Heart left ventricle (tissue), 16 donors: ENCODE measurements at regions not wholly inside any gene's neighbourhood (a gene's known extent, or its start where the extent isn't known, plus 50 kb on each side); places are given as distances from the start of the nearest gene placed in this dataset.

Source experiments
- ATAC-seq, 4 donors: fragments of 200-7000 bp; cut with Tn5 transposase; one replicate each; pipeline ENCODE4 v1.9.1; 2020 to 2022; ENCODE audit warnings: moderate library complexity in 4 of 4, mild to moderate bottlenecking in 3 of 4, moderate number of reproducible peaks in 1 of 4
- DNase-seq, 5 donors: peaks; one replicate each; pipeline ENCODE4 v3.0.0-alpha.2; 2020
- H3K27ac ChIP-seq, 12 donors: fragments of 200-600 bp; sonication (generic) in 4 of 12; one replicate each; pipeline versions ENCODE4 v1.5.0 to v1.8.0; 2016 to 2022; ENCODE audit warnings: mild to moderate bottlenecking in 2 of 12
- H3K27me3 ChIP-seq, 9 donors: fragments of 200-600 bp; sonication (generic) in 2 of 9; one replicate each; pipeline versions ENCODE4 v1.5.1 to v1.8.0; 2016 to 2022; ENCODE audit warnings: mild to moderate bottlenecking in 3 of 9
- H3K36me3 ChIP-seq, 9 donors: fragments of 200-600 bp; sonication (generic) in 2 of 9; one replicate each; pipeline versions ENCODE4 v1.5.0 to v1.8.0; 2018 to 2022; ENCODE audit warnings: mild to moderate bottlenecking in 2 of 9
- H3K4me1 ChIP-seq, 12 donors: fragments of 200-600 bp; sonication (generic) in 4 of 12; one replicate each; pipeline versions ENCODE4 v1.5.0 to v1.8.0; 2016 to 2022; ENCODE audit warnings: mild to moderate bottlenecking in 3 of 12
- H3K4me3 ChIP-seq, 12 donors: fragments of 200-600 bp; sonication (generic) in 4 of 12; one replicate each; pipeline versions ENCODE4 v1.5.0 to v1.8.0; 2017 to 2022; ENCODE audit warnings: mild to moderate bottlenecking in 9 of 12, moderate library complexity in 4 of 12
- H3K9me3 ChIP-seq, 12 donors: fragments of 200-600 bp; sonication (generic) in 4 of 12; one replicate each; pipeline versions ENCODE4 v1.5.0 to v1.8.0; 2016 to 2022; ENCODE audit warnings: mild to moderate bottlenecking in 1 of 12
- CTCF ChIP-seq, 12 donors: fragments of 200-600 bp; sonication (generic) in 4 of 12; IDR thresholded peaks; one replicate each; pipeline versions ENCODE4 v1.5.0 to v1.8.0; 2018 to 2022; ENCODE audit warnings: antibody characterized with exemption in 12 of 12, mild to moderate bottlenecking in 5 of 12
- POLR2A ChIP-seq, 2 donors: fragments of 450-650 bp; IDR thresholded peaks; one replicate each; pipeline ENCODE4 v1.6.1; 2017; ENCODE audit warnings: antibody characterized with exemption in 2 of 2, mild to moderate bottlenecking in 2 of 2, moderate library complexity in 2 of 2
- whole genome bisulfite sequencing, 4 donors: extraction: QIAGEN DNeasy Blood & Tissue Kit in 2 of 4; methylation state at CpG; one replicate each; pipeline versions ENCODE4 v1.1.5 to v1.1.7; 2013 to 2018; 5-methylcytosine and 5-hydroxymethylcytosine counted together
- intact Hi-C, 10 donors: fragments of 100-400 bp; cut with DNase I; formaldehyde crosslinking; loops; one replicate each; pipeline versions ENCODE4 v1.11.1 to v1.14.2; 2022
- donor health status: ischemic (EF 13 %, LVEDD 7.1; RV severe dilation, severe dysfunction).
- donor health status: healthy with polysubstance abuse.
- donor health status: DM: no; HTN: yes; CAD: no.
- donor health status: DM: no; HTN: no; CAD: no.
- donor health status: ischemic (EF 25% LVEDD 6.9; RV normal size, moderate dysfunction).
- donor health status: ischemic (EF 25% LVEDD 5.7; RV mildly dilated, moderate dysfunction).
- donor health status: healthy.
- donor health status: DM: yes; HTN: yes; CAD: no.
- donor health status: ischemic (EF 35%, LVEDD 5.7; RV mildly dilated, moderate dysfunction).
- donor health status: nonischemic (EF 11% LVEDD 7.7; RV severe dilation, severe dysfunction).
- donor health status: DM: yes; HTN: yes; CAD: no.
- donor health status: PGD.
- donor health status: ischemic (EF 29% LVEDD 5.4; RV normal size, mild dysfunction).
- donor health status: nonischemic (EF 23%, LVEDD 6.1; RV moderate dilation, normal function).

- Histone ChIP-seq H3K27ac (no peak overlapping the region), H3K36me3 (no peaks in the 10 kb centered on the region), H3K9me3 (no peaks in the 10 kb centered on the region), H3K27me3 (no peaks in the 10 kb centered on the region), H3K4me1 (no peaks in the 10 kb centered on the region), H3K4me3 (no peak overlapping the region)
- ATAC-seq: no peak
- no peak for TF ChIP-seq POLR2A (IDR thresholded peaks at IDR 0.05)
- no peak for TF ChIP-seq CTCF (IDR thresholded peaks at IDR 0.05)
- DNase-seq: no peak
- WGBS, 4 donors: 53 to 64% (median 56%) methylated on average over 2 of the region's 2 CpGs
- intact Hi-C loops: loop anchor here in 7 of 10 donors (5.0 to 10.0 kb wide), 4 partner anchors 149 to 369 kb away; no protein-coding TSS in a partner anchor
Measured at GRCh38 chr18:66126266-66126665, 375.5 kb downstream of the CDH7 start.

- WGBS, 4 donors: 79 to 90% (median 84%) methylated on average over 2 of the region's 2 CpGs
- no peaks in the 10 kb centered on the region for H3K4me1 ChIP-seq
- H3K27ac ChIP-seq: no peak overlapping the region
- no peak for DNase-seq
- H3K36me3 ChIP-seq: no peaks in the 10 kb centered on the region
- no peak overlapping the region for H3K4me3 ChIP-seq
- H3K9me3 ChIP-seq: no peaks in the 10 kb centered on the region
- H3K27me3 ChIP-seq: no peaks in the 10 kb centered on the region
- TF ChIP-seq POLR2A (IDR thresholded peaks at IDR 0.05) (no peak), CTCF (IDR thresholded peaks at IDR 0.05) (peak in 10 of 12 donors; percentile 11 to 50 (median 38))
- peak in 1 of 4 donors; percentile 43 for ATAC-seq
- intact Hi-C loops: loop anchor here in 6 of 10 donors (10.0 kb wide), 3 partner anchors 150 to 370 kb away; no protein-coding TSS in a partner anchor
Measured at GRCh38 chr18:66124394-66124793, 373.6 kb downstream of the CDH7 start.

GRCh38 chr18:66119347-66119746 is 368.5 kb downstream of the CDH7 start:
- ATAC-seq (no peak), DNase-seq (no peak)
- Histone ChIP-seq H3K27me3 (no peaks in the 10 kb centered on the region), H3K27ac (no peak overlapping the region), H3K4me1 (no peaks in the 10 kb centered on the region), H3K36me3 (no peaks in the 10 kb centered on the region), H3K9me3 (peaks cover 0 to 3% (median 0%) of the 10 kb centered on the region in 12 donors), H3K4me3 (no peak overlapping the region)
- intact Hi-C loops: no loop called here
- no peak for TF ChIP-seq POLR2A (IDR thresholded peaks at IDR 0.05)
- no peak for TF ChIP-seq CTCF (IDR thresholded peaks at IDR 0.05)

- DNase-seq: no peak
- Histone ChIP-seq H3K27me3 (no peaks in the 10 kb centered on the region), H3K27ac (no peak overlapping the region), H3K9me3 (peaks cover 0 to 4% (median 0%) of the 10 kb centered on the region in 12 donors), H3K36me3 (no peaks in the 10 kb centered on the region), H3K4me1 (no peaks in the 10 kb centered on the region), H3K4me3 (no peak overlapping the region)
- ATAC-seq: no peak
- intact Hi-C loops: no loop called here
- WGBS, 4 donors: 86 to 89% (median 87%) methylated on average over 13 of the region's 13 CpGs
- no peak for TF ChIP-seq CTCF (IDR thresholded peaks at IDR 0.05)
- TF ChIP-seq POLR2A (IDR thresholded peaks at IDR 0.05): no peak
Measured at GRCh38 chr18:66111018-66111417, 360.2 kb downstream of the CDH7 start.
